ENCODE measurements at regions not wholly inside any gene's neighbourhood (a gene's known extent, or its start where the extent isn't known, plus 50 kb on each side); places are given as distances from the start of the nearest gene placed in this dataset.

DNA sequence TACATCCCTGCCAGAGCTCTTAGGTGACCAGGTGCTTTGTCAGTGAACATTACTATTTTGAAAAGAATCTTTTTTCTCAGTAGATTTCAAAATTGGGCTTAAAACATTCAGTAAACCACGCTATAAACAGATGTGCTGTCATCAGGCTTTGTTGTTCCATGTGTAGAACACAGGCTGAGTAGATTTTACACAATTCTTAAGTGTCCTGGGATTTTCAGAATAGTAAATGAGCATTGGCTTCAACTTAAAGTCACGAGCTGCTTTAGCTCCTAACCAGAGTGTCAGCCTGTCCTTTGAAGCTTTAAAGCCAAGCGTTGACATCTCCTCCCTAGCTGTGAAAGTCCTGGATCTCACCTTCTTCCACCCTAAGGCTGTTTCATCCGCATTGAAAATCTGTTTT, 83.6 kb downstream of the CARTPT start:
- TF ChIP-seq, protein P1, sequence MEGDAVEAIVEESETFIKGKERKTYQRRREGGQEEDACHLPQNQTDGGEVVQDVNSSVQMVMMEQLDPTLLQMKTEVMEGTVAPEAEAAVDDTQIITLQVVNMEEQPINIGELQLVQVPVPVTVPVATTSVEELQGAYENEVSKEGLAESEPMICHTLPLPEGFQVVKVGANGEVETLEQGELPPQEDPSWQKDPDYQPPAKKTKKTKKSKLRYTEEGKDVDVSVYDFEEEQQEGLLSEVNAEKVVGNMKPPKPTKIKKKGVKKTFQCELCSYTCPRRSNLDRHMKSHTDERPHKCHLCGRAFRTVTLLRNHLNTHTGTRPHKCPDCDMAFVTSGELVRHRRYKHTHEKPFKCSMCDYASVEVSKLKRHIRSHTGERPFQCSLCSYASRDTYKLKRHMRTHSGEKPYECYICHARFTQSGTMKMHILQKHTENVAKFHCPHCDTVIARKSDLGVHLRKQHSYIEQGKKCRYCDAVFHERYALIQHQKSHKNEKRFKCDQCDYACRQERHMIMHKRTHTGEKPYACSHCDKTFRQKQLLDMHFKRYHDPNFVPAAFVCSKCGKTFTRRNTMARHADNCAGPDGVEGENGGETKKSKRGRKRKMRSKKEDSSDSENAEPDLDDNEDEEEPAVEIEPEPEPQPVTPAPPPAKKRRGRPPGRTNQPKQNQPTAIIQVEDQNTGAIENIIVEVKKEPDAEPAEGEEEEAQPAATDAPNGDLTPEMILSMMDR (IDR thresholded peaks at IDR 0.05): no peak
- TF ChIP-seq POLR2A (IDR thresholded peaks at IDR 0.05): no peak
- Histone ChIP-seq H3K27ac (no peak overlapping the region), H3K4me1 (no peaks in the 10 kb centered on the region), H3K27me3 (no peaks in the 10 kb centered on the region), H3K36me3 (no peaks in the 10 kb centered on the region), H3K4me3 (no peak overlapping the region), H3K9me3 (peaks cover 0 to 11% (median 0%) of the 10 kb centered on the region in 12 donors)
- ATAC-seq (no peak), DNase-seq (no peak)
- WGBS, 4 donors: 54 to 63% (median 61%) methylated on average over 4 of the region's 4 CpGs
- intact Hi-C loops (cut with DNase I): no loop called here

GRCh38 chr5:71806711-71807110, 87.6 kb downstream of the CARTPT start:
- Histone ChIP-seq H3K9me3 (no peaks in the 10 kb centered on the region), H3K4me3 (no peak overlapping the region), H3K27me3 (no peaks in the 10 kb centered on the region), H3K36me3 (no peaks in the 10 kb centered on the region), H3K4me1 (peaks cover 0 to 14% (median 0%) of the 10 kb centered on the region in 12 donors), H3K27ac (no peak overlapping the region)
- DNase-seq (no peak), ATAC-seq (no peak)
- intact Hi-C loops (cut with DNase I): no loop called here
- TF ChIP-seq, protein P1 (IDR thresholded peaks at IDR 0.05): no peak
- TF ChIP-seq POLR2A (IDR thresholded peaks at IDR 0.05): no peak
- 71 to 90% (median 89%) methylated on average over 1 of the region's 1 CpG for WGBS, 4 donors

DNA sequence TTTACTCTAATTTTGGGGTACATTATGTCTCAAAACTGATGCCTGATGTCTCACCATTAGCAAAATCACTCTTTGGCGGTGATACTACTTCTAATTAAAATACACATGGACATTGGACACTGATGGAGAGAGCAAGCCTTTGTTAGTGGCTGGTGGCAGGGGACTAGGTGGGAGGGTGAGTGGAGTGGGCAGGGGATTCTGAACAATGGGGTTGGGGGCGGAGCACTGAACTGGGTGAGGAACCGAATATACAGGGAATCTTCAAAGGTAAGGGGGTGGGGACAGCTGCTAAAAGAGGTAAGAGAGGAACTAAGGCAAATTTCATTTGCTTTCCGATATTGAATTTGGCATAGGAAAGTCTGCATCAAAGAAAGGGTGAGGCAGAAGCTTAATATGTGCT, 88.8 kb downstream of the CARTPT start:
- ATAC-seq (no peak), DNase-seq (no peak)
- intact Hi-C loops (cut with DNase I): no loop called here
- Histone ChIP-seq H3K4me1 (peaks cover 0 to 14% (median 0%) of the 10 kb centered on the region in 12 donors), H3K27ac (no peak overlapping the region), H3K9me3 (no peaks in the 10 kb centered on the region), H3K4me3 (no peak overlapping the region), H3K27me3 (no peaks in the 10 kb centered on the region), H3K36me3 (no peaks in the 10 kb centered on the region)
- WGBS, 4 donors: 70 to 85% (median 81%) methylated on average over 4 of the region's 4 CpGs
- TF ChIP-seq, protein P1 (IDR thresholded peaks at IDR 0.05): no peak
- TF ChIP-seq POLR2A (IDR thresholded peaks at IDR 0.05): no peak

DNA sequence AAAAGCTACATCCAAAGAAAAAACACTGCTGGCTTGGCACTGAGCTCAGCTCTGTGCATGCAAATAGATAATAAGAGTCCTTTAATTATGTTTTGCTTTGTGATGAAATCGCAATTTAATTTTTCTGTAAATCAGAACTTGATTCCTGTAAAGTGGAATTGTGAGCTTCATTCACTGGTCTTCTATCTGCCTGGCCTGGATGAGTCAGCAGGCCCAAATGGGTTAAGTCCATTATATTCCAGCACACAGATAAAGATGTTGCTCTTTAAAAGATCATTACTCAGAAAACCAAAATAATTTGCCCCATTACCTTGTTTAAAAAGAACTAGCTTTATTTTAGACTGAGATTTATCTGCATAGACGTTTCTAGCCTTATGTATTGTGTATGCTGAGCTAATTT, 90.4 kb downstream of the CARTPT start:
- H3K9me3 ChIP-seq: no peaks in the 10 kb centered on the region
- ATAC-seq (no peak), DNase-seq (no peak)
- no peaks in the 10 kb centered on the region for H3K27me3 ChIP-seq
- H3K36me3 ChIP-seq: no peaks in the 10 kb centered on the region
- WGBS, 4 donors: 78 to 85% (median 84%) methylated on average over 2 of the region's 2 CpGs
- peaks cover 0 to 14% (median 0%) of the 10 kb centered on the region in 12 donors for H3K4me1 ChIP-seq
- intact Hi-C loops (cut with DNase I): no loop called here
- H3K4me3 ChIP-seq: no peak overlapping the region
- H3K27ac ChIP-seq: no peak overlapping the region
- TF ChIP-seq, protein P1 (IDR thresholded peaks at IDR 0.05): no peak
